IMR-90 (cell line): ENCODE measurements at regions not wholly inside any gene's neighbourhood (a gene's known extent, or its start where the extent isn't known, plus 50 kb on each side); places are given as distances from the start of the nearest gene placed in this dataset.

Source experiments
- ATAC-seq: fragments of 200-7000 bp; cut with Tn5 transposase; 2 replicates; pipeline ENCODE4 v1.9.1; 2020; ENCODE audit warnings: low read depth, mild to moderate bottlenecking, moderate library complexity
- BruUV-seq: library from RNA; stranded (reverse); fragments of 400-500 nt; replicated peaks from 2 replicates; lab custom pipeline; 2021; lab: Mats Ljungman, UMichigan
- CTCF ChIA-PET: fragments of 300-600 bp; formaldehyde crosslinking; extraction: SDS; loops from one replicate; lab custom pipeline; 2021; ENCODE audit warnings: antibody characterized with exemption; lab: Yijun Ruan, JAX
- POLR2A ChIA-PET: fragments of 300-600 bp; sonication (Branson Sonifier 250); formaldehyde crosslinking; loops from one replicate; lab custom pipeline; 2022; ENCODE audit warnings: antibody characterized with exemption; ENCODE audit not compliant: unreplicated experiment; lab: Charles Lee
- DNase-seq: peaks from one replicate; pipeline ENCODE4 v3.0.0; 2013
- H2AFZ ChIP-seq: replicated peaks from 2 replicates; pipeline ENCODE3; 2013; ENCODE audit warnings: low read length, mild to moderate bottlenecking; ENCODE audit not compliant: poor library complexity
- H2AK5ac ChIP-seq: 2 replicates; pipeline ENCODE4 v1.6.1; 2013; ENCODE audit warnings: low read depth, low read length, inconsistent platforms
- H2AK9ac ChIP-seq: replicated peaks from 2 replicates; pipeline ENCODE3; 2013; ENCODE audit warnings: mild to moderate bottlenecking, low read depth, low read length, moderate library complexity; ENCODE audit not compliant: poor library complexity
- H2BK120ac ChIP-seq: 2 replicates; pipeline ENCODE4 v1.6.1; 2013; ENCODE audit warnings: low read depth, low read length, inconsistent platforms
- H2BK15ac ChIP-seq: 3 replicates; pipeline ENCODE4 v1.6.1; 2013; ENCODE audit warnings: low read depth, low read length, inconsistent platforms
- H2BK20ac ChIP-seq: 2 replicates; pipeline ENCODE4 v1.6.1; 2013; ENCODE audit warnings: low read depth, mild to moderate bottlenecking, inconsistent platforms, low read length, moderate library complexity
- H2BK5ac ChIP-seq: 2 replicates; pipeline ENCODE4 v1.6.1; 2013; ENCODE audit warnings: mild to moderate bottlenecking, low read depth, low read length, inconsistent platforms; ENCODE audit not compliant: poor library complexity, severe bottlenecking
- H3K14ac ChIP-seq: replicated peaks from 2 replicates; pipeline ENCODE4 v1.6.1; 2013; ENCODE audit warnings: low read depth, low read length, inconsistent platforms
- H3K18ac ChIP-seq: 2 replicates; pipeline ENCODE4 v1.6.1; 2013; ENCODE audit warnings: low read depth, low read length, control low read depth
- H3K23ac ChIP-seq: 2 replicates; pipeline ENCODE4 v1.6.1; 2013; ENCODE audit warnings: low read depth, low read length, inconsistent platforms
- H3K27ac ChIP-seq: 2 replicates; pipeline ENCODE4 v1.5.1; 2013; ENCODE audit warnings: mild to moderate bottlenecking, control low read depth, low read length; ENCODE audit not compliant: insufficient read depth
- H3K27me3 ChIP-seq: 2 replicates; pipeline ENCODE4 v1.6.1; 2013; ENCODE audit warnings: low read length; ENCODE audit not compliant: control insufficient read depth, insufficient read depth
- H3K36me3 ChIP-seq: 2 replicates; pipeline ENCODE4 v1.6.1; 2013; ENCODE audit warnings: low read length, mixed read lengths; ENCODE audit not compliant: control insufficient read depth, insufficient read depth
- H3K4ac ChIP-seq: 2 replicates; pipeline ENCODE4 v1.6.1; 2013; ENCODE audit warnings: low read depth, low read length, inconsistent platforms
- H3K4me1 ChIP-seq: 2 replicates; pipeline ENCODE4 v1.6.1; 2013; ENCODE audit warnings: low read length, mixed read lengths; ENCODE audit not compliant: control insufficient read depth, insufficient read depth
- H3K4me2 ChIP-seq: 2 replicates; pipeline ENCODE4 v1.6.1; 2013; ENCODE audit warnings: low read depth, mild to moderate bottlenecking, control low read depth, low read length, moderate library complexity
- H3K4me3 ChIP-seq: 2 replicates; pipeline ENCODE4 v1.5.1; 2013; ENCODE audit warnings: low read depth, mild to moderate bottlenecking, control low read depth, low read length, moderate library complexity; ENCODE audit not compliant: insufficient read depth
- H3K56ac ChIP-seq: 2 replicates; pipeline ENCODE4 v1.6.1; 2013; ENCODE audit warnings: low read length, inconsistent platforms; ENCODE audit not compliant: insufficient read depth; ENCODE audit errors: extremely low read depth
- H3K79me1 ChIP-seq, 2 experiments: 2 replicates each; pipeline ENCODE4 v1.6.1; 2013; ENCODE audit warnings: low read length in 2 of 2, inconsistent platforms in 1 of 2, low read depth in 1 of 2
- H3K9ac ChIP-seq: 2 replicates; pipeline ENCODE4 v1.6.1; 2013; ENCODE audit warnings: low read depth, low read length, control low read depth
- H3K9me1 ChIP-seq: 2 replicates; pipeline ENCODE4 v1.6.1; 2013; ENCODE audit warnings: low read length, inconsistent platforms; ENCODE audit not compliant: insufficient read depth
- H3K9me3 ChIP-seq: 2 replicates; pipeline ENCODE4 v1.6.1; 2013; ENCODE audit warnings: low read length; ENCODE audit not compliant: control insufficient read depth, insufficient read depth
- H4K20me1 ChIP-seq: 2 replicates; pipeline ENCODE4 v1.6.1; 2013; ENCODE audit warnings: low read length, inconsistent platforms; ENCODE audit not compliant: insufficient read depth
- H4K5ac ChIP-seq: 2 replicates; pipeline ENCODE4 v1.6.1; 2013; ENCODE audit warnings: mild to moderate bottlenecking, low read depth, low read length, control low read depth
- H4K8ac ChIP-seq, 2 experiments: 2 replicates each; pipeline ENCODE4 v1.6.1; 2013; ENCODE audit warnings: low read depth in 2 of 2, low read length in 2 of 2, control low read depth in 1 of 2, inconsistent platforms in 1 of 2
- H4K91ac ChIP-seq: 2 replicates; pipeline ENCODE4 v1.6.1; 2013; ENCODE audit warnings: low read depth, low read length, inconsistent platforms; ENCODE audit not compliant: insufficient read depth
- BHLHE40 ChIP-seq: fragments of 150-350 bp; IDR thresholded peaks from 2 replicates; pipeline ENCODE4 v1.6.1; 2016; ENCODE audit warnings: mild to moderate bottlenecking, low read depth, low read length
- CEBPB ChIP-seq: IDR thresholded peaks from 2 replicates; pipeline ENCODE4 v1.6.1; 2012; ENCODE audit warnings: low read depth, low read length, improper control_type of control experiment
- CHD1 ChIP-seq: IDR thresholded peaks from 2 replicates; pipeline ENCODE4 v1.6.1; 2012; ENCODE audit warnings: low read depth, low read length, improper control_type of control experiment
- FOS ChIP-seq: fragments of 150-350 bp; IDR thresholded peaks from 2 replicates; pipeline ENCODE4 v1.6.1; 2016; ENCODE audit warnings: low read depth, low read length
- MAFK ChIP-seq: IDR thresholded peaks from 2 replicates; pipeline ENCODE4 v1.6.1; 2012; ENCODE audit warnings: low read depth, low read length, improper control_type of control experiment
- MAZ ChIP-seq: IDR thresholded peaks from 2 replicates; pipeline ENCODE4 v1.6.1; 2012; ENCODE audit warnings: low read depth, mild to moderate bottlenecking, low read length, improper control_type of control experiment, moderate library complexity, borderline replicate concordance
- MXI1 ChIP-seq: IDR thresholded peaks from 2 replicates; pipeline ENCODE4 v1.6.1; 2012; ENCODE audit warnings: low read depth, mild to moderate bottlenecking, low read length, moderate library complexity, borderline replicate concordance
- NFE2L2 ChIP-seq: fragments of 150-350 bp; IDR thresholded peaks from 2 replicates; pipeline ENCODE4 v1.6.1; 2016; ENCODE audit warnings: low read depth, mild to moderate bottlenecking, low read length
- POLR2A ChIP-seq: IDR thresholded peaks from 2 replicates; pipeline ENCODE4 v1.6.1; 2012; ENCODE audit warnings: mild to moderate bottlenecking, low read depth, low read length
- RAD21 ChIP-seq: IDR thresholded peaks from 2 replicates; pipeline ENCODE4 v1.6.1; 2012; ENCODE audit warnings: low read length, improper control_type of control experiment
- RCOR1 ChIP-seq: IDR thresholded peaks from 2 replicates; pipeline ENCODE4 v1.6.1; 2012; ENCODE audit warnings: mild to moderate bottlenecking, low read length, improper control_type of control experiment; ENCODE audit not compliant: insufficient replicate concordance
- RFX5 ChIP-seq: IDR thresholded peaks from 2 replicates; pipeline ENCODE4 v1.8.0; 2012; ENCODE audit warnings: low read depth, mild to moderate bottlenecking, low read length, moderate library complexity
- SMC3 ChIP-seq: fragments of 150-350 bp; IDR thresholded peaks from 2 replicates; pipeline ENCODE4 v1.6.1; 2016; ENCODE audit warnings: low read depth, mild to moderate bottlenecking, antibody characterized with exemption, low read length, moderate library complexity
- WGBS, 2 experiments: methylation state at CpG; one replicate each; pipeline versions ENCODE4 v1.1.5 to v1.1.7; 2013; ENCODE audit warnings: missing lambda C conversion rate in 2 of 2; ENCODE audit not compliant: insufficient read length in 1 of 2; ENCODE audit errors: extremely low coverage in 2 of 2; 5-methylcytosine and 5-hydroxymethylcytosine counted together
- dilution Hi-C: fragments of 300-500 bp; cut with HindIII; formaldehyde crosslinking; loops from one replicate; pipeline ENCODE4 v1.14.3; 2018; ENCODE audit warnings: low sequenced_read_pairs; ENCODE audit not compliant: unreplicated experiment
- in situ Hi-C: fragments of 300-500 bp; cut with MboI; formaldehyde crosslinking; loops from 3 replicates; pipeline ENCODE4 v1.14.3; 2019; ENCODE audit warnings: low sequenced_read_pairs, inconsistent platforms, mixed read lengths
- intact Hi-C: fragments of 100-400 bp; cut with micrococcal nuclease; formaldehyde crosslinking; loops from 2 replicates; pipeline ENCODE4 v1.10.0; 2022
- TF ChIP-seq, protein P1 (sequence below): conservative IDR thresholded peaks from 2 replicates; pipeline ENCODE4 v1.5.1; 2012; ENCODE audit warnings: mild to moderate bottlenecking, low read depth, low read length, improper control_type of control experiment
- TF ChIP-seq, protein P2 (sequence below): fragments of 150-350 bp; IDR thresholded peaks from 2 replicates; pipeline ENCODE4 v1.6.1; 2017; ENCODE audit warnings: mild to moderate bottlenecking, antibody characterized with exemption, low read length, low read depth
- TF ChIP-seq, protein P3 (sequence below): fragments of 150-350 bp; IDR thresholded peaks from 2 replicates; pipeline ENCODE4 v1.6.1; 2016; ENCODE audit warnings: low read depth, mild to moderate bottlenecking, low read length, moderate library complexity, borderline replicate concordance

DNA sequence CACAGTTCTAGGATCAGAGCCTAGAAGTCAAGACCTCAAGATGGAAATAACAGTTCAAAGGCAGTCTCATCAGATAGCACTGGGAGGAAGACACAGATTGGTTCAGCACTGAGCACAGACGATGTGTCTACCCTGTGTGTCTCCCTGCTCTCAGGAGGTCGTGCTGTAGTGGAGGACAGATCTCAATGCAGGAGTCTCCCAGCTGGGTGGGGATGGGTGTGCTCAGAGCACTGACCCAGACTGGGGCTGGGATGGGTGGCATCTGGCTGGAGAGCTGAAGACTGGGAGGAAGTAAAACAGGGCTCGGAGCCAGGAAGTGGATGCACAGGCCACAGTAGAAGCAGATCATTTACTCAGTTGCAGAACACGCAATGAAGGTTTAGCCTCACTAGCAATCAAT, 69.5 kb upstream of the GDF10 start:
- H3K27me3 ChIP-seq: peaks cover 27% of the 10 kb centered on the region
- no TSS peak for BruUV-seq
- POLR2A ChIA-PET: no interaction called here
- H2BK15ac ChIP-seq: no peak overlapping the region
- no peak overlapping the region for H3K4me2 ChIP-seq
- H4K5ac ChIP-seq: no peak overlapping the region
- H3K4me3 ChIP-seq: no peak overlapping the region
- CTCF ChIA-PET: no interaction called here
- no peak overlapping the region for H2BK120ac ChIP-seq
- no peak overlapping the region for H4K8ac ChIP-seq
- no peak overlapping the region for H2AK5ac ChIP-seq
- H3K9ac ChIP-seq: no peak overlapping the region
- H4K91ac ChIP-seq: no peak overlapping the region
- no peak overlapping the region for H3K18ac ChIP-seq
- no peak overlapping the region for H3K27ac ChIP-seq
- H2AK9ac ChIP-seq: no peak overlapping the region
- no peaks in the 10 kb centered on the region for H3K36me3 ChIP-seq
- no CpG with 5 or more reads among the region's 4 CpGs for WGBS, 2 experiments
- no peak overlapping the region for H3K4ac ChIP-seq
- no peak overlapping the region for H2BK20ac ChIP-seq
- H3K79me1 ChIP-seq: no peaks in the 10 kb centered on the region
- in situ Hi-C loops (no loop called here), dilution Hi-C loops (no loop called here), intact Hi-C loops (no loop called here)
- no peak overlapping the region for H2AFZ ChIP-seq
- TF ChIP-seq FOS (no peak), MAZ (no peak), CHD1 (no peak), SMC3 (no peak), NFE2L2 (no peak), RCOR1 (no peak), CEBPB (no peak), MXI1 (no peak), BHLHE40 (no peak), MAFK (no peak), POLR2A (no peak), RFX5 (no peak), RAD21 (no peak)
- TF ChIP-seq, protein P1, sequence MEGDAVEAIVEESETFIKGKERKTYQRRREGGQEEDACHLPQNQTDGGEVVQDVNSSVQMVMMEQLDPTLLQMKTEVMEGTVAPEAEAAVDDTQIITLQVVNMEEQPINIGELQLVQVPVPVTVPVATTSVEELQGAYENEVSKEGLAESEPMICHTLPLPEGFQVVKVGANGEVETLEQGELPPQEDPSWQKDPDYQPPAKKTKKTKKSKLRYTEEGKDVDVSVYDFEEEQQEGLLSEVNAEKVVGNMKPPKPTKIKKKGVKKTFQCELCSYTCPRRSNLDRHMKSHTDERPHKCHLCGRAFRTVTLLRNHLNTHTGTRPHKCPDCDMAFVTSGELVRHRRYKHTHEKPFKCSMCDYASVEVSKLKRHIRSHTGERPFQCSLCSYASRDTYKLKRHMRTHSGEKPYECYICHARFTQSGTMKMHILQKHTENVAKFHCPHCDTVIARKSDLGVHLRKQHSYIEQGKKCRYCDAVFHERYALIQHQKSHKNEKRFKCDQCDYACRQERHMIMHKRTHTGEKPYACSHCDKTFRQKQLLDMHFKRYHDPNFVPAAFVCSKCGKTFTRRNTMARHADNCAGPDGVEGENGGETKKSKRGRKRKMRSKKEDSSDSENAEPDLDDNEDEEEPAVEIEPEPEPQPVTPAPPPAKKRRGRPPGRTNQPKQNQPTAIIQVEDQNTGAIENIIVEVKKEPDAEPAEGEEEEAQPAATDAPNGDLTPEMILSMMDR: no peak
- TF ChIP-seq, protein P2, sequence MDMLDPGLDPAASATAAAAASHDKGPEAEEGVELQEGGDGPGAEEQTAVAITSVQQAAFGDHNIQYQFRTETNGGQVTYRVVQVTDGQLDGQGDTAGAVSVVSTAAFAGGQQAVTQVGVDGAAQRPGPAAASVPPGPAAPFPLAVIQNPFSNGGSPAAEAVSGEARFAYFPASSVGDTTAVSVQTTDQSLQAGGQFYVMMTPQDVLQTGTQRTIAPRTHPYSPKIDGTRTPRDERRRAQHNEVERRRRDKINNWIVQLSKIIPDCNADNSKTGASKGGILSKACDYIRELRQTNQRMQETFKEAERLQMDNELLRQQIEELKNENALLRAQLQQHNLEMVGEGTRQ: no peak
- TF ChIP-seq, protein P3, sequence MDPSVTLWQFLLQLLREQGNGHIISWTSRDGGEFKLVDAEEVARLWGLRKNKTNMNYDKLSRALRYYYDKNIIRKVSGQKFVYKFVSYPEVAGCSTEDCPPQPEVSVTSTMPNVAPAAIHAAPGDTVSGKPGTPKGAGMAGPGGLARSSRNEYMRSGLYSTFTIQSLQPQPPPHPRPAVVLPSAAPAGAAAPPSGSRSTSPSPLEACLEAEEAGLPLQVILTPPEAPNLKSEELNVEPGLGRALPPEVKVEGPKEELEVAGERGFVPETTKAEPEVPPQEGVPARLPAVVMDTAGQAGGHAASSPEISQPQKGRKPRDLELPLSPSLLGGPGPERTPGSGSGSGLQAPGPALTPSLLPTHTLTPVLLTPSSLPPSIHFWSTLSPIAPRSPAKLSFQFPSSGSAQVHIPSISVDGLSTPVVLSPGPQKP: no peak
- H3K56ac ChIP-seq: no peak overlapping the region
- no peak overlapping the region for H3K23ac ChIP-seq
- H3K9me3 ChIP-seq: peaks cover 8% of the 10 kb centered on the region
- no peaks in the 10 kb centered on the region for H3K9me1 ChIP-seq
- no peaks in the 10 kb centered on the region for H4K20me1 ChIP-seq
- H3K4me1 ChIP-seq: no peaks in the 10 kb centered on the region
- no peak overlapping the region for H3K14ac ChIP-seq
- no peak overlapping the region for H2BK5ac ChIP-seq
- DNase-seq (no peak), ATAC-seq (no peak)
